ENCODE measurements at regions not wholly inside any gene's neighbourhood (a gene's known extent, or its start where the extent isn't known, plus 50 kb on each side); places are given as distances from the start of the nearest gene placed in this dataset.

DNA sequence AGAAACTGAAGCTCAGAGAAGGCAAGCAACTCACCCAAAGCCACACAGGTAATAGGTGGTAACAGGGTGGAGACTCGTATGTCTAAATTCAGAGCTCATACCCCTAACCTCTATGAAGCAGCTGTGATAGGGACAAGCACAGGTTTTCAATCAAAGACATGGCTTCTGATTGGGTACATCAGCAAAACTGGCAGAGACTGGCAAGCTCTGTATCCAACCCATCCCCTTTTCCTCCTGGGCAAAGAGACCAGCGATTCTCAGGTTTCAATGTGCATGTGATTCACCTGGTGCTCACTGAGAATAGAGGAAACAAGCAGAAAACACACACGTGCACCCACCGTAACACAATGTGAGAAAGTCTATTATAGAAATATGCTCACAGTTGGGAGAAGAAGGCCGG lies 153.0 kb downstream of the SMIM20 start:
- DNase-seq (ENCODE audit: low read depth in 2 of 3, low spot score in 1 of 3) = no peak

DNA sequence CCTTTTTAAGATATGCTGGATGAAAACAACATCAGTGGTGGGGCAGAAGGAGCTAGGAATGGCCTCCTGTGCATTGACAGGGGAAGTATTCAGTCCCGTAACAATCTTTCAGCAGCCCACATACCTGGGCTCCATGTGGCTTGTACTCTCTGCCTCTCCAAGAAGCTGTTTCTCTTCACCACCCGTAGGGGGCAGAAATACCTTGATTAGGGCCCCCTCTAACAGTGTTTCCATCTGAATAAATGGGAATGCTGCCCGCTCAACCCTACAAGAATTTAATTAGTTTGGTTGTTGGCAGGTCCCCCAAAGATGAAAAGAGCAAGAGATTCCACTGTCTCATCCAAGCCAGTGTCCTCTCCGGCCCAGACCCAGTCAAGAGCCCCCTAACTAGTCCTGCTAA lies 155.2 kb downstream of the SMIM20 start:
- no peak for DNase-seq (ENCODE audit: low read depth in 2 of 3, low spot score in 1 of 3)

DNA sequence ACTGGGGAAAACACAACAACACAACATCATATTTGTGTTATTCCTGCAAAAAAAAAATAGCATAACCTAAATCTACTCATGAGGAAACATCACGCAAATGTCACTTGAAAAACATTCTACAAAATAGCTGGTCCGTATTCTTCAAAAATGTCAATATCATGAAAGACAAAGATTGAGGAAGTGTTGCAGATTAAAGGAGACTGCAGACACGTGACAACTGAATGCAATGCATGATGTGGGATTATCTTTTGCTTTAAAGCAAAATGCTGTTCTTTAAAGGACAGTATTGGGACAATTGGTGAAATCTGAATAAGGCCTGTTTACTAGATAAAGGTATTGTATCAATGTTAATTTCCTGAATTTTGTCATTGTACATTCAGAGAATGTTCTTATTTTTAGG lies 157.7 kb downstream of the SMIM20 start:
- no peak for DNase-seq (ENCODE audit: low read depth in 2 of 3, low spot score in 1 of 3)

DNA sequence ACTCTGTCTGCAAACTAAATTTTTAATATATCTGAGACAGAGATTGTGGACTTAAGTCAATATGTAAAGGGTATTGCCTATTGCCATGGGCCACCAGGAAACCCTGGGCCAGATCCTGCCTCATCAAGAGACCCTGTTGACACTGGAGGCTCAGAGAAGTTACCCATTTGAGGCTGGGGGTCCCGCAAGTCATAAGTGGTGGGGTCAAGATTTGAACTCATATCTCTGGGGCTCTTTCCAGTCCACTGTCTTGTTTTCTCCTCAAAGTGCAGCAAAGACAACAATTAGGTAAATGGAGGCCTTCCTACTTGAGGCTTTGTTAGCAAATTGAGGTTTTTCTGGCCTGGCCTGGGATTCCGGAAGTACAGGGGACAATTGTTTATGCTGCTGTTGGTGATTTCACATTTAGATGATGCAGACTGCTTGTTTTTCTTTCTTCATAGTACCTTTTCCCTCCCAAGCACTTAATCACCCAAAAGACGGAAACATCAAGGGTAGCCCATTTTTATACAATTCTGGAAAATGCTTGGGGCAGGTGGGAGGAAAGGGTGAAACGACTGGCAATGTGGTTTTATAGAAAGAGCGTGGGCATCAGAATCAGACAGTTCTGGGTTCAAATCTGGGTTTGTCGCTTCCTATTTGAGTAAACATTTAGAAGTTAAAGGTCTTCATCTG lies 160.0 kb downstream of the SMIM20 start:
- peak in 1 of 3 donors; percentile 55 for DNase-seq (ENCODE audit: low read depth in 2 of 3, low spot score in 1 of 3)

DNA sequence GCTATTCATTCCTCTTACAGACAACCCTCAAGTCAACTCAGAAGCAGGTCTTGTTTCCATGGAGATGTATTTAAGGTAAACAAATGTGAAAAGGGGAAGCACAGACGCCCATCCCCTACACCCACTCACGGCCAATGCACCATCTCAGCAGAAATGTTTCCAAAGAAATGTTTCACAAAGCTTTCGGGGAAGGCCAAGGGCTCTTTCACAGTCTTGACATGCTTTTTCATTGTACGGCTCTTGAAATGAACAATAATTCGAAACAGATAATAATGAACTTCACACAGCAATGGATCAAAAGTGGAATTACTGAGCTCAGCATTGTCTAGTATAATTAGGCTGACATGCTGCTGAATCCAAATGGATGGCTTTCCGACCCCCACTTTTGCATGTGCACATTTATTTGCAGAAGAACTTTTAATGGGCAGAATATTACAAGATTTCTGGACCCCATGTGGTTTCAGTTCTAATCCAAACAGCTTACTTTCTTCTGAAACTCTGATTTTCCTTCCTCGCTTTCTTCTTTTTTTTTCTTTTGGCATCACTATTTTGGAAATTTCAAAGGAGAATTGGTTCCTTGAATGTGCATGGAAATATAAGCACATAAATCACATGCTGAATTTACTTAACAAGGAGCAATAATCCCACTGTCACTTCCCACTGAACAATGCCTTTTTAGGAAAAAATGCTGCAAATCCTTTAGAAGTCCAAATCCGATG lies 160.9 kb downstream of the SMIM20 start:
- peak; percentile 71 to 80 (median 75) for DNase-seq (ENCODE audit: low read depth in 2 of 3, low spot score in 1 of 3)

DNA sequence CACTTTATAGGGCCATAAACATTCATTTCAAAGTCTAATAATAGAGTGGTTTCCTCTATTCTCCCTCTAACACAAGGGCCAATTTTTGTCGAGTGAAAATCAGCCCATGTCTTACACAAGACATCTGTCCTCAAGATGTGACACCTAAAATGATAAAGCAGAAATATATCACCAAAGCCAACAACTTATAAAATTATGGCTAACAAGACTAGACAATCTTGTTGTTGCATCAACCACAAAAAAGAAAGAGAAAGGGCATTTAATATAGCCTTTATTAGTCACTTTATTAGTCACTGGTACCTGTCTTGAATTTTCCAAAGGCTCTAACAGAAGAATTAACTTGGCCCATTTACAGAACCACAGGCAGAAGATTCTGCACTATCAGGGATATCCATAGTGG lies 161.6 kb downstream of the SMIM20 start:
- no peak for DNase-seq (ENCODE audit: low read depth in 2 of 3, low spot score in 1 of 3)

DNA sequence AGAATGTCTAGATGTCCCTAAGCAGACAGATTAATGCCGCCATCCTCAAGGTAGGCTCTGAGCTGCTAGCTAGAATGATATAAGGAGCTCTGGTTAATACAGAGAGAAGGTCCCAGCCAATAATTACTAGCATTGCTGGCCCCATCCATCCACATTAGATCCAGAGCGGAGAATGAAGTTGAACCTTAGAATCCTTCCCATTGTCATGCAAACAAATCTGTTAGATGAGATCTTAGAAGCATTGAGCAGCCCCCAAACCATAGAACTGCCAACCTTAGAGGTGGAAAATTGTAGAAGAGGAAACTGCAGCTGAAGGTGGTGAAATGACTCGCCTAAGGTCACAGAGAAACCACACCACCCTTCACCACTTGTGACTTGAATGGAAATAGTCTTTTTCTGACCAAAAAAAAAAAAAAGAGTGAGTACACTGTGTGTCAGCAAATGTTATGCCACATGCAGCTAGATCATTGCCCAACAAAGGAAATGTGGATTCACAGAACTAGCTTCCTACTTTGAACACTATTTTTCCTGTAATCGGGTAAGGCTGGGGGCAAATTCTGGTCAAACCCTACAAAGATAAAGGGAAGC lies 162.1 kb downstream of the SMIM20 start:
- peak in 2 of 3 donors; percentile 44 to 53 for DNase-seq (ENCODE audit: low read depth in 2 of 3, low spot score in 1 of 3)

DNA sequence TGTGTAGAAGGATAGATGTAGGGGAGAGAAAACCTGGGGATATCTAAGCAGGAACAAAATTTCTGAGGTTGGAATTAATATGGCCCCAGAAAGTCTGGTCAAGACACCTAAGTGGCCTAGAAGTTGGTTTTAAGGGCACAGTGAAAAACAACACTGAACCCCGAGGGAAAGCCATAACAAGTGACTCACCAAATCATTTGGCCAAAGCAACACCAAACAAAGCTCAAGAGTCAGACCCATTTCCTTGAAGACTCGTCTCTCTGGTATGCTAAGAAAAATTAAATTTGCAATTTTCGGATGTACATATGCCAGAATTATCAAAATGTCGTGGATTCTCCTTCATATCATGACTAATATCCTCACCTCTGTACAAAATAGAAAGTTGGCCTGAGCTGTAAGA lies 162.9 kb downstream of the SMIM20 start:
- no peak for DNase-seq (ENCODE audit: low read depth in 2 of 3, low spot score in 1 of 3)

DNA sequence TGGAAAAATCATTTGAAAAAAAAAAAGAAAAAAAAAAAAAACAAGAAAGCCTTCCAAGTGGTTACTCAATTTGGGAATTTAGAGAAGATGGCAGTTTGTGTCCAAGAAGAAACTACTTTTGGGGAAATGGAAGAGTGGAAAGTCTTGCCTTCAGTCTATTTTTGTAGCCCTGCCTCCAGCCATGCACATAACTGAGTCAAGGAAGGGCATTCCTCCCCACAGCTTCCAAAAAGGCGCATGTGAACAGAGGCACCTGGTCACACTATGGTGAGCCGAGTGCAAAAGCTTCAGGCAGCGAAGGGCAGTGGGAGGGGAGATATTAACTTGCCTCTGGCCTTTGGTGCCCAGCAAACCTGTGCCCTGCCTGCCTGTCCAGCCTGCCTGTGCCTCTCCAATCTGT lies 163.7 kb downstream of the SMIM20 start:
- DNase-seq (ENCODE audit: low read depth in 2 of 3, low spot score in 1 of 3) = no peak

DNA sequence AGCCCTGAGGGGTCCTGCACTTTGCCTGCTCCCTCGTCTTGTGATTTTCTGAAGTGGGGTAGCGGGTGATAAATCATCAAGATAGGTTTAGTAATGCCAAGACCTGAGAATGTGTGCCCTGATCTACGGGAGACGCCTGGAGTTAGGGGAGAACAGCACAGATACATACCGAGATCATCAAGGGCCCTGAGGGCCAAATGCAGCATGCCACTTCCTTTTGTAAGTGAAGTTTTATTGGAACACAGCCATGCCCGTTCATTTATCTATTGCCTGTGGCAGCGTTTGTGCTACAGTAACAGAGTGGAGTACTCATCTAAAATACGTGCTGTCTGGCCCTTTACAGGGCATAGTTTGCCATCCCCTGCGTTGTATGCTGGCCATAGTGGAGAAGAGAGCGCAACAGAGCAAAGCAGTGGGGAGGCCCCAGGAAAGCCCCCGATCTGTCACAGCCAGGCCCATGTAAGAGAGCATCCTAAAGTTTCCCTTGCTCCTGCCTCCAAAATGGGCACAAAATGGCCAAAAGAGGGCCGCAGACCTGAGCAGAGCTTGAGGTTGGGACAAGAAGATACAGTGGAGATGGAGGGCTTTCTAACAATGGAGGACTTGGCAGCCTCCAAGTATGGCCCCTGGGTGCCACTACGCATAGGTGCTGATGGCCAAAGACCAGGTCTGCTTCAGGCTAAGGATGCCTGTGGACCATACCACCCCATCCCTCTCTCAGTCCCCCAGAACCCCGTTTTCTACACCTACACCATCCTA lies 167.0 kb downstream of the SMIM20 start:
- DNase-seq (ENCODE audit: low read depth in 2 of 3, low spot score in 1 of 3) = no peak

DNA sequence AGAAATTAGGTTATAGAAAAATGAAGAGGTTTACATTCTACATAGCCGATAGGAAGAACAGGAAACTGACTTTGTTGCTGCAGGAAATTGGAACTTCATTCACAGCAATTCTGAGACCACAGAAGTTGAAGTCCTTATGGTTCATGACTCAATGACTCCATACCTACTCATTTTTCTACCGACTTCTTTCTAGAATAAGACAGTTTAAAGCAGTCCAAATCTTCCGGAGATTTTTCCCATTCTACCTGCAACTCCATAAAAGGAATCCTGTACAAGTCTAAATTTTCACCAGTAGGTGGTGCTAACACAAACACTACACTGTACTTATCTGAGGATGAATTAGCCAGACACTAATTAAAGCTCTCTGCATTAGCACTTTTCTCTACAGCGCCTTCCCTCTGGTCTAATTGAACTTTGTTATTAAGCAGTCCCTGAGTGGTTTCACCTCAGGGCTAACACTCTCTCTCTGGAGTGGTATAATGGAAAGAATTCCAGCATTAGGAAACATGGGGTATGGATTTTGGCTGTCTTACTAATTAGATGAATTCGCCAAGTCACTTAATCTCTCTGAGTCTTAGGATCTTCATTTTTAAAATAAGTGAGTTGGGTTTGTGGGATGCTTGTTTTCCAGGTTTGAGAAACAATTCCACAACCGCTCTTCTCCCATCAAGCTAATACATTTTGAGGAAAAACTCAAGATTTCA lies 167.9 kb downstream of the SMIM20 start:
- peak in 1 of 3 donors; percentile 44 for DNase-seq (ENCODE audit: low read depth in 2 of 3, low spot score in 1 of 3)

DNA sequence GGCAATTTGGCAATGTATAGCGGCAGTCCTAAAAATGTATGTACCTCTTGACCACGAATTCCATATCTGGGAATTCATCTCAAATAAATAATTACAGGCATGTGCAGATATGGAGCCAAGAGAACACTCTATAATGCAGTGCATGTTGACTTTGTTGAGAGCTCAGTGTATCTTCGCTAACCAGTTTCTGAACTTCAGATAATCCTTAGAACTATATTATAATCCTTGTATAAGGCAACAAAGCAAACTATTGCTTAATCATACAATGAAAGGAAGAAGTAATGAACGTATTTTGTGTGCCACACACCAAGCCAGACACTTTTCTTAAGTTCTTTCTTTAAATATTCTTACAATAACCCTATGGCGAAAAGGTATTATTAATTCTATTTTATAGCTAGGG lies 168.5 kb downstream of the SMIM20 start:
- no peak for DNase-seq (ENCODE audit: low read depth in 2 of 3, low spot score in 1 of 3)

DNA sequence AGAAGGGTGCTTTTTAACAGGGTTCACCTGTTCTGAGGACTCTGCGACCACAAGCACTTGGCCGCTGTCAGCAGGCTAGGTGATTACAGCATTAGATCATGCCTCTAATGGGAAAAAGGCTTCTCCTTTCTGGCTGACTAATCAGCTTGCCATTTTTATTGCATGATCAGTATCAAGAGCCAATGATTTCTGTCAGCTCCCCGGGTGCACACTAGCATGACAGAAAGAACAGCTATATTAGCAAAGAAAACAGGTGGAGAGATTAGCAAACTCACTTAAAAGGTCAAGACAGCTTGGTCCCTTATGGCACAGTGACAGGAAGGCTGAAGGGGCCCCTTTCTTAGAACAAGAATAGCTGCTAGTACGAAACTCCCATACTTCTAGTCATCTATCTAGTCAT lies 170.0 kb downstream of the SMIM20 start:
- peak in 1 of 3 donors; percentile 45 for DNase-seq (ENCODE audit: low read depth in 2 of 3, low spot score in 1 of 3)

DNA sequence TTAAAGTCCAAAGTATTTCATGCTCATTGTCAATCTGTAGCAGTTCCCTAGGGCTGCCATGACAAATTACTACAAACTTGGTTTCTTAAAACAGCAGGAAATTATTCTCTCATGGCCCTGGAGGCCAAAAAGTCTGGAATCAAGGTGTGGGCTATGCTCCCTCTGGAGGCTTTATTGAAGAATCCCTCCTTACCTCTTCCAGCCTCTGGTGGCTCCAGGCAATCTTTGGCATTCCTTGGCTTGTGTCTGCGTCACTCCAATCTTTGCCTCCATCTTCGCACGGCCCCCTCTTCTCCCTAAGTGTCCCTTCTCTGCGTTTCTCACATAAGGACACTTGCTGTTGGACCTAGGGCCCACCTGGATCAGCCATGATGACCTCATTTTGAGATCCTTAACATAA lies 170.4 kb downstream of the SMIM20 start:
- DNase-seq (ENCODE audit: low read depth in 2 of 3, low spot score in 1 of 3) = no peak

DNA sequence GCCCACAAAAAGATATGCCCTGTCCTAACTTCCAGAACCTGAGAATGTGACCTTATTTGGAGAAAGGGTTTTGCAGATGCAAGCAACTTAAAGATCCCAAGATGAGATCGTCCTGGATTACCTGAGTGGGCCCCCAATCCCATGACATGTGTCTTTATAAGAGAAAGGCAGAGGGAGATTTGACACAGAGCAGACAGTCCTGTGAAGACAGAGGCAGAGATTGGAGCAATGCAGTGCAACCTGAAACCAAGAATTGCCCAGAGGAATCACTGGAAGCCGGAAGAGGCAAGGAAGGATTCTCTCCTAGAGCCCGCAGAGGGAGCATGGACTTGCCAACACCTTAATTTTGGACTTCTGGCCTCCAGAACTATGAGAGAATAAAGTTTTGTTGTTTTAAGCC lies 171.5 kb downstream of the SMIM20 start:
- DNase-seq (ENCODE audit: low read depth in 2 of 3, low spot score in 1 of 3) = no peak

DNA sequence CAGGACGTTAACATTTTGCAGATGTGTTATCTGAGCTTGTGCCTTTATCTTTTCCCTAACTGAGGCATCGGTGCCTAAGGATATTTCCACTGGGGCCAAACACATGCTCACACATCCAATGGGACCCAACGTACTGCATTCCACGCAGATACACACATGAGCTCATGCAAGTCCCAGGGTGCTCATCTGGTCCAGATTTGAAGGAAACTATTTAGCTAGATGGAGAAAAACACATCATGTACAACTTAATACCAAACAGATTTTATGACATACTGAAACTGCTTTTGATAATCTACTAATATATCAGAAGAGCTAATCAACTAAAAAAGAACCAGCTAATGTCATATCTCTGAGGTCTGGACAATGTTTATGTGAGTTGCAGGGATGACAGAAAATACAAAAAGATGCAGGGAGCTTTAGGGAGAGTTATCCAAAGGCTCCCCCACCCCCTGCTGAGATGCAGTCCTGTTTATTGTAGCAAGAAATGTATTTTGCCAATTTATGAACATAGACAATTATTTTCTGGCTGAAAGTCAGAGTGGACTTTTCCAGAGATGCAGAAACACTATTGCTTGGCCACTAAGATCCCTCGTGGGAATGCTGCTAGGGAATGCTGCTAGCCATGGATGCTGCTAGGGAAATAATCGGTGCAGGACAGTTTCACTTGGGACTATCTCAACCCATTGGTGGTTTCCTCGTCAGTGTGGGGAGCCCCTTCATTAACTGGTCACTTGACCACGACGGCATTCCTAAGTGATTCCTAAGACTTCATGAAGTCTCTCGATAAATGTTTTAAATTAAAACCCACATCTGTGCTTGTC lies 172.8 kb downstream of the SMIM20 start:
- DNase-seq (ENCODE audit: low read depth in 2 of 3, low spot score in 1 of 3) = no peak

DNA sequence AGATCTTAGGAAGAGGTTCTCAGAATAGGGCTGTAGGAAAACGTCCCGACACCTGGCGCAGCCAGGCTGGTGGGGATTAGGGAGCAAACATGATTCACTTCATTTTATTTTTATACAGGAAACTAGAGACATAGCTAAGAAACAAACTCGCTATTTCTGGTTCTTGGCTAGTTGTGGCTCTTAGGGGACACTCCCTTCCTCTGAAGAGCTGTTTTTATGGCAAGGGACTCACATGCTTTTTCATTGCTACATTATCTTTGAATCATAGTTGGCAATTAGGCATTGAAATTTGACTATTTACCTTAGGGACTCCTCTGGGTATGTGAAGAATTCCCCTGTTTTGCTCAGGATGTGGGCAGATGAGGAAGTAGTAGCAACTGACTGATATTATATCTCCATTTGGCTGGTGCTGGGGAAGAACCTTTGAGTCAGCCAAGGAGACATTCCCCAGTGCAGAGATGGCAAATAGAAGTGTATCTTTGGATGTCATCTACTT lies 174.5 kb downstream of the SMIM20 start:
- DNase-seq (ENCODE audit: low read depth in 2 of 3, low spot score in 1 of 3) = no peak

DNA sequence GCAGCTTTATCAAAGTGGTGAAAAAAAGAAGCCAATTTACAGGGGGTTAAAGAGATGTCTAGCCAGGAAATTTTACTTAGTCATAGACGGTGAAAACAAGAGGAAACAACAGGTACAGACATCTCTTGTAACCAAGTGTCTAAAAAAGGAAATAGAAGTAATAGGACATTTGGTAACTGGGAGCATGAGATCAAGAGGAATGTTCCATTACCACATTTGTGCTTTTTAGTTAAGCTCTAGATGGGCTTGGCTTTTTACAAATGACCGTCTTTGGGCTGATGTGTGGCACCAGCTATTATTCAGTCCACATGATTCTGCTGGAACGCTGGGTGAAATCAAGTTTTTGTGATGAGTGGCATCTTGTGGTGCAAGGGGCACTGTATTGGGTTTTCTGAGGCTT lies 179.5 kb downstream of the SMIM20 start:
- DNase-seq (ENCODE audit: low read depth in 2 of 3, low spot score in 1 of 3) = no peak

DNA sequence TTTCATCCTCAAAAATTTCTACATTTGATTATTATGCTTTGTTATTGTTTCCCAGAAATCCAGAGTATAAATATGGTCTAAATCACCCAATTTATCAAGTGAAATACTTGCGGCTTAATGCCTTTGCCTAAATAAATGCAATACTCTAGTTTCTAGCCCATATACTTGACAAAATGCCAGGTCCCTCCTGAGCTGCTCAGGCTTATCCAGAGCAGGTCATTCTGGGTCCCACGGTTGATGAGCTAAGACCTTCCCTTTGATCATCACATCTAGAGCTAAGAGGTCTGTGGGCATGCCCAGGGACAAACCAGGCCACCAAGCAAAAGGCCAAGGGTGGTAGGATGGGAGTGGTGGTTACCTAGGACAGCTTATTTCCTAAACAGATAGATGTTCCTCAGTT lies 180.1 kb downstream of the SMIM20 start:
- no peak for DNase-seq (ENCODE audit: low read depth in 2 of 3, low spot score in 1 of 3)

DNA sequence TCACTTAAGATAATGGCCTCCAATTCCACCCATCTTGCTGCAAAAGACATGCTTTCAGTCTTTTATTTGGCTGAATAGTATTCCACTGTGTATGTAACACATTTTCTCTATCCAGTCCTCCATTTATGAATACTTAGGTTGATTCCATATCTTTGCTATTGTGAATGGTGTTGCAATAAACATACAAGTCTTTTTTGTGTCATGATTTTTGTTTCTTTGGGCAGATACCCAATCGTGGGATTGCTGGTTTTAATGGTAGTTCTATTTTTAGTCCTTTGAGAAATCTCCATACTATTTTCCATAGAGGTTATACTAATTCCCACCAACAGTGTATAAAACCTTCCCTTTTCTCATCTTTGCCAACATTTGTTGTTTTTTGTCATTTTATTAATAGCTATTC lies 180.9 kb downstream of the SMIM20 start:
- no peak for DNase-seq (ENCODE audit: low read depth in 2 of 3, low spot score in 1 of 3)
